Ovary (tissue), 7 donors: ENCODE measurements at regions not wholly inside any gene's neighbourhood (a gene's known extent, or its start where the extent isn't known, plus 50 kb on each side); places are given as distances from the start of the nearest gene placed in this dataset.

Source experiments
- DNase-seq, 5 donors: peaks; one replicate each; pipeline ENCODE4 v3.0.0-alpha.2; 2019 to 2020
- H3K27ac ChIP-seq, 2 donors: fragments of 200-600 bp; one replicate each; pipeline versions ENCODE4 v1.5.1 to v1.8.0; 2019 to 2022
- H3K27me3 ChIP-seq: fragments of 200-600 bp; one replicate; pipeline ENCODE4 v1.8.0; 2022
- H3K36me3 ChIP-seq: fragments of 200-600 bp; sonication (generic); one replicate; pipeline ENCODE4 v1.5.1; 2019
- H3K4me1 ChIP-seq: one replicate; pipeline ENCODE4 v1.8.1; 2013; ENCODE audit warnings: mild to moderate bottlenecking, moderate library complexity; ENCODE audit not compliant: insufficient read depth
- H3K4me3 ChIP-seq: fragments of 200-600 bp; sonication (generic); one replicate; pipeline ENCODE4 v1.5.1; 2017
- H3K9me3 ChIP-seq, 2 donors: fragments of 200-600 bp in 1 of 2; sonication (generic) in 1 of 2; one replicate each; pipeline versions ENCODE4 v1.5.1 to v1.8.1; 2013 to 2019; ENCODE audit warnings: mild to moderate bottlenecking in 1 of 2, moderate library complexity in 1 of 2
- CTCF ChIP-seq, 3 donors: fragments of 450-650 bp in 2 of 3; fragments of 200-600 bp in 1 of 3; IDR thresholded peaks; one replicate each; pipeline versions ENCODE4 v1.5.1 to v1.8.0; 2016 to 2022; ENCODE audit warnings: antibody characterized with exemption in 3 of 3, mild to moderate bottlenecking in 1 of 3
- EP300 ChIP-seq: sonication (generic); formaldehyde crosslinking; IDR thresholded peaks from one replicate; pipeline ENCODE4 v1.6.1; 2017; ENCODE audit warnings: antibody characterized with exemption
- POLR2A ChIP-seq: fragments of 450-650 bp; IDR thresholded peaks from one replicate; pipeline ENCODE4 v1.6.1; 2017; ENCODE audit warnings: antibody characterized with exemption, mild to moderate bottlenecking, moderate library complexity
- WGBS, 3 donors: extraction: QIAGEN DNeasy Blood & Tissue Kit in 1 of 3; methylation state at CpG; one replicate each; pipeline versions ENCODE4 v1.1.5 to v1.1.7; 2013 to 2017; 5-methylcytosine and 5-hydroxymethylcytosine counted together
- intact Hi-C, 4 donors: fragments of 100-400 bp; cut with DNase I; formaldehyde crosslinking; loops; one replicate each; pipeline versions ENCODE4 v1.11.0 to v1.15.1; 2022 to 2023
- donor health status: DM: no; HTN: no; CAD: no; lungs with moderate emphysema.
- donor health status: DM: no; HTN: no; CAD: no.
- donor health status: Bipolar disorder and iron deficiency.
- donor health status: DM: no; HTN: no; CAD: no.
- donor health status: DM: yes; HTN: yes; CAD: no.

- WGBS, 3 donors, result 75 to 84% (median 77%) methylated on average over 13 of the region's 13 CpGs
- Histone ChIP-seq H3K36me3 (no peaks in the 10 kb centered on the region), H3K27ac (no peak overlapping the region), H3K4me1 (no peaks in the 10 kb centered on the region), H3K27me3 (no peaks in the 10 kb centered on the region), H3K4me3 (no peak overlapping the region), H3K9me3 (no peaks in the 10 kb centered on the region)
- TF ChIP-seq EP300 (no peak), POLR2A (no peak), CTCF (IDR thresholded peaks at IDR 0.05) (no peak)
- intact Hi-C loops, result no loop called here
- no peak for DNase-seq
Observed at GRCh38 chr2:47310801-47311560, 58.1 kb upstream of the EPCAM start.

GRCh38 chr2:47309952-47310800 is 58.9 kb upstream of the EPCAM start:
- Histone ChIP-seq H3K27ac (no peak overlapping the region), H3K36me3 (no peaks in the 10 kb centered on the region), H3K27me3 (no peaks in the 10 kb centered on the region), H3K4me3 (no peak overlapping the region), H3K9me3 (no peaks in the 10 kb centered on the region), H3K4me1 (no peaks in the 10 kb centered on the region)
- intact Hi-C loops, result no loop called here
- no peak for DNase-seq
- 68 to 75% (median 75%) methylated on average over 9 of the region's 9 CpGs for WGBS, 3 donors
- TF ChIP-seq POLR2A, result no peak
- no peak for TF ChIP-seq CTCF (IDR thresholded peaks at IDR 0.05)
- no peak for TF ChIP-seq EP300

GRCh38 chr2:47309472-47309951 is 59.6 kb upstream of the EPCAM start:
- WGBS, 3 donors, result 86 to 93% (median 86%) methylated on average over 5 of the region's 5 CpGs
- no peak overlapping the region for H3K27ac ChIP-seq
- no peaks in the 10 kb centered on the region for H3K9me3 ChIP-seq
- no peaks in the 10 kb centered on the region for H3K4me1 ChIP-seq
- TF ChIP-seq POLR2A (no peak), CTCF (IDR thresholded peaks at IDR 0.05) (no peak), EP300 (no peak)
- no peak overlapping the region for H3K4me3 ChIP-seq
- H3K36me3 ChIP-seq, result no peaks in the 10 kb centered on the region
- DNase-seq, result no peak
- intact Hi-C loops, result no loop called here
- no peaks in the 10 kb centered on the region for H3K27me3 ChIP-seq

GRCh38 chr2:47307066-47307465 is 62.0 kb upstream of the EPCAM start:
- Histone ChIP-seq H3K4me3 (no peak overlapping the region), H3K27ac (no peak overlapping the region), H3K27me3 (no peaks in the 10 kb centered on the region), H3K36me3 (no peaks in the 10 kb centered on the region), H3K4me1 (peaks cover 3% of the 10 kb centered on the region), H3K9me3 (no peaks in the 10 kb centered on the region)
- no peak for TF ChIP-seq CTCF (IDR thresholded peaks at IDR 0.05)
- no peak for TF ChIP-seq EP300
- no peak for TF ChIP-seq POLR2A
- intact Hi-C loops, result no loop called here
- no peak for DNase-seq
